Lower leg skin (tissue), 3 donors: ENCODE measurements at regions not wholly inside any gene's neighbourhood (a gene's known extent, or its start where the extent isn't known, plus 50 kb on each side); places are given as distances from the start of the nearest gene placed in this dataset.

ENCODE experiments used
- POLR2A ChIP-seq, 2 donors: fragments of 450-650 bp; IDR thresholded peaks; one replicate each; pipeline ENCODE4 v1.6.1; 2016 to 2017; ENCODE audit warnings: antibody characterized with exemption in 2 of 2, mild to moderate bottlenecking in 1 of 2, moderate library complexity in 1 of 2
- TF ChIP-seq, protein P1 (sequence below), 3 donors: fragments of 450-650 bp; IDR thresholded peaks; one replicate each; pipeline ENCODE4 v1.5.1; 2016; ENCODE audit warnings: antibody characterized with exemption in 3 of 3, mild to moderate bottlenecking in 3 of 3, moderate library complexity in 2 of 3

DNA sequence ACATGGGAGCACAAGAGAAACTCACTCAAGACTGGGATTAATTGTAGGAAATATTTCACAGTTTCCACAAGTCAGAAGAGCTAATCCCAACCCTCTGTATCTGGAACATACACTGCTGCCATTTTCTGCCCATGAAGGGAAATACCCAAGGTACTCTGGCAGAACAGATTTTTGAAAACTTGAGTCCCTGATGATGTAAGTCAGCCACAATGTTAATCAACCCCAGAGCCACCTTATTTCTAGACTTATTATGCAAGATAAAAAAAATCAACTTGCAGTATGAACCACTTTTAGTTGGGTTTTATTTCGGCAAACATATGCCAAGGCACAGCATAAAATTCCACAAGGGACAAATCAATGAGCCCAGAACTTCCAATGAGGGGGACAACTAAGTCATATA, 141.5 kb downstream of the LY86 start:
- TF ChIP-seq POLR2A (IDR thresholded peaks at IDR 0.05) = no peak
- TF ChIP-seq, protein P1, sequence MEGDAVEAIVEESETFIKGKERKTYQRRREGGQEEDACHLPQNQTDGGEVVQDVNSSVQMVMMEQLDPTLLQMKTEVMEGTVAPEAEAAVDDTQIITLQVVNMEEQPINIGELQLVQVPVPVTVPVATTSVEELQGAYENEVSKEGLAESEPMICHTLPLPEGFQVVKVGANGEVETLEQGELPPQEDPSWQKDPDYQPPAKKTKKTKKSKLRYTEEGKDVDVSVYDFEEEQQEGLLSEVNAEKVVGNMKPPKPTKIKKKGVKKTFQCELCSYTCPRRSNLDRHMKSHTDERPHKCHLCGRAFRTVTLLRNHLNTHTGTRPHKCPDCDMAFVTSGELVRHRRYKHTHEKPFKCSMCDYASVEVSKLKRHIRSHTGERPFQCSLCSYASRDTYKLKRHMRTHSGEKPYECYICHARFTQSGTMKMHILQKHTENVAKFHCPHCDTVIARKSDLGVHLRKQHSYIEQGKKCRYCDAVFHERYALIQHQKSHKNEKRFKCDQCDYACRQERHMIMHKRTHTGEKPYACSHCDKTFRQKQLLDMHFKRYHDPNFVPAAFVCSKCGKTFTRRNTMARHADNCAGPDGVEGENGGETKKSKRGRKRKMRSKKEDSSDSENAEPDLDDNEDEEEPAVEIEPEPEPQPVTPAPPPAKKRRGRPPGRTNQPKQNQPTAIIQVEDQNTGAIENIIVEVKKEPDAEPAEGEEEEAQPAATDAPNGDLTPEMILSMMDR (IDR thresholded peaks at IDR 0.05) = no peak
